K562 (cell line): ENCODE measurements at regions not wholly inside any gene's neighbourhood (a gene's known extent, or its start where the extent isn't known, plus 50 kb on each side); places are given as distances from the start of the nearest gene placed in this dataset.

Experiments
- EHMT2 ChIP-seq: fragments of 450-650 bp; IDR thresholded peaks from 2 replicates; pipeline ENCODE4 v1.6.1; 2018; ENCODE audit warnings: antibody characterized with exemption
- HES1 ChIP-seq: fragments of 450-650 bp; IDR thresholded peaks from 2 replicates; pipeline ENCODE4 v1.6.1; 2016; ENCODE audit warnings: low read depth, mild to moderate bottlenecking, moderate library complexity
- NFATC3 ChIP-seq: fragments of 450-650 bp; IDR thresholded peaks from 2 replicates; pipeline ENCODE4 v1.6.1; 2017; ENCODE audit warnings: mild to moderate bottlenecking
- POLR2AphosphoS2 ChIP-seq: IDR thresholded peaks from 2 replicates; pipeline ENCODE4 v1.6.1; 2012; ENCODE audit warnings: low read length, improper control_type of control experiment
- TF ChIP-seq, protein P1 (sequence below), 3 experiments: IDR thresholded peaks in 2 of 3; conservative IDR thresholded peaks in 1 of 3; 2 replicates each; pipeline ENCODE4 v1.5.1; 2011 to 2012; ENCODE audit warnings: low read length in 3 of 3, mild to moderate bottlenecking in 3 of 3, control low read depth in 2 of 3, improper control_type of control experiment in 1 of 3, inconsistent platforms in 1 of 3, low read depth in 1 of 3, mixed read lengths in 1 of 3, moderate library complexity in 1 of 3; ENCODE audit not compliant: insufficient read depth in 2 of 3

DNA sequence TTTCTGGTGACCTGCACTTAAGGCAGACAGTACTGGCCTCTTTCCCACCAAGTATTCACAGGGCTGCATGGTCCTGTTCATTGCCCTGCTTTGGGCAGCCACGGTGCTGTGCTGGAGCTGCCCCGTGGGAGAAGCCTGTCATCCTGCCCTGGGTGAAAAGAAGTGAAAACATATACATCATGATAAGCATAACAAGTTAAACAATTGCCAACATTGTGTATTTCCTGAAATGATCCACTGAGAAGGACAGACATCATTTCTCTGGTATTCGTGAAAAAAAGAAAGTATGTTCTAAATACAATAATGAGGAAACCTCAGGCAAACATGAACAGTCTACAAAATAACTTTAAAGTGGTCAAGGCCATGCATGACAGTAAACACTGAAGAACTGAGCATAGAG is 393.1 kb downstream of the TMEM135 start:
- TF ChIP-seq EHMT2 (no peak), NFATC3 (no peak), HES1 (no peak), POLR2AphosphoS2 (no peak)
- TF ChIP-seq, protein P1, sequence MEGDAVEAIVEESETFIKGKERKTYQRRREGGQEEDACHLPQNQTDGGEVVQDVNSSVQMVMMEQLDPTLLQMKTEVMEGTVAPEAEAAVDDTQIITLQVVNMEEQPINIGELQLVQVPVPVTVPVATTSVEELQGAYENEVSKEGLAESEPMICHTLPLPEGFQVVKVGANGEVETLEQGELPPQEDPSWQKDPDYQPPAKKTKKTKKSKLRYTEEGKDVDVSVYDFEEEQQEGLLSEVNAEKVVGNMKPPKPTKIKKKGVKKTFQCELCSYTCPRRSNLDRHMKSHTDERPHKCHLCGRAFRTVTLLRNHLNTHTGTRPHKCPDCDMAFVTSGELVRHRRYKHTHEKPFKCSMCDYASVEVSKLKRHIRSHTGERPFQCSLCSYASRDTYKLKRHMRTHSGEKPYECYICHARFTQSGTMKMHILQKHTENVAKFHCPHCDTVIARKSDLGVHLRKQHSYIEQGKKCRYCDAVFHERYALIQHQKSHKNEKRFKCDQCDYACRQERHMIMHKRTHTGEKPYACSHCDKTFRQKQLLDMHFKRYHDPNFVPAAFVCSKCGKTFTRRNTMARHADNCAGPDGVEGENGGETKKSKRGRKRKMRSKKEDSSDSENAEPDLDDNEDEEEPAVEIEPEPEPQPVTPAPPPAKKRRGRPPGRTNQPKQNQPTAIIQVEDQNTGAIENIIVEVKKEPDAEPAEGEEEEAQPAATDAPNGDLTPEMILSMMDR (IDR thresholded peaks at IDR 0.05 in 2 of 3, conservative IDR thresholded peaks at IDR 0.05 in 1 of 3; ENCODE audit: insufficient read depth in 2 of 3, low read depth in 1 of 3, low read length in 3 of 3) = no peak
